ENCODE measurements at regions not wholly inside any gene's neighbourhood (a gene's known extent, or its start where the extent isn't known, plus 50 kb on each side); places are given as distances from the start of the nearest gene placed in this dataset.

DNA sequence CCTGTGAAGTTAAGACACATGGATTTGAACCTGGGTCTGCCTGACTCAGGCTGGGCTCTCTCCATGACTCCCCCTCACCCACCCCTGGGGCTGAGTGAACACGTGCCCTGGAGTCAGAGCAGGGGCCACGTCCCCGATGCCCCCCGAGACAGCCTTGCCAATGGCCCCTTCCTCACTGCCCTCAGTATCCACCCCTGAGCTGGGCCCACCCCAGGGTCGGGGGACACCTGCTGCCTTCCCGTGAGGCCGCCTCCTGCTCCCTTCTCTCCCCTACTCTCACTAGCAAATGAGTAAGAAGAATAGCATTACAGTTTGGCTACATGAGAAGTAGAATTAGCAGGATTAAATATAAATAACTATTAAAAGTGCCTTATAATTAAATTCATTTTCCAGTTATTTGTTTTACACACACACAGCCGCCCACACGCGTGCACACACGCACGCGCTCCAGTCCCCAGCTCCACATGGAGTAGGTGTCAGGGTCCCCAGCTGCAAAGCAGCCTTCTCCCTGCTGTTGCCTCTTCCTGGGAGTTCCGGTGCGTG is 117.4 kb upstream of the LINGO1 start:
- Histone ChIP-seq H3K4me3 (ENCODE audit: low read length) (no peak overlapping the region), H3K27me3 (ENCODE audit: control insufficient read depth, insufficient read depth, low read length) (peaks cover 2% of the 10 kb centered on the region; the same call in 1 of the 2 replicates), H3K27ac (ENCODE audit: low read length) (no peak overlapping the region), H3K9me3 (ENCODE audit: control insufficient read depth, insufficient read depth, low read length) (no peaks in the 10 kb centered on the region), H3K36me3 (ENCODE audit: control insufficient read depth, insufficient read depth, low read length) (no peaks in the 10 kb centered on the region), H3K4me1 (ENCODE audit: control insufficient read depth, insufficient read depth, low read length) (peaks cover 11% of the 10 kb centered on the region)
- DNase-seq (ENCODE audit: low read depth, low spot score) = no peak
- no CpG with 5 or more reads among the region's 15 CpGs for WGBS (ENCODE audit: insufficient coverage, insufficient read length)

DNA sequence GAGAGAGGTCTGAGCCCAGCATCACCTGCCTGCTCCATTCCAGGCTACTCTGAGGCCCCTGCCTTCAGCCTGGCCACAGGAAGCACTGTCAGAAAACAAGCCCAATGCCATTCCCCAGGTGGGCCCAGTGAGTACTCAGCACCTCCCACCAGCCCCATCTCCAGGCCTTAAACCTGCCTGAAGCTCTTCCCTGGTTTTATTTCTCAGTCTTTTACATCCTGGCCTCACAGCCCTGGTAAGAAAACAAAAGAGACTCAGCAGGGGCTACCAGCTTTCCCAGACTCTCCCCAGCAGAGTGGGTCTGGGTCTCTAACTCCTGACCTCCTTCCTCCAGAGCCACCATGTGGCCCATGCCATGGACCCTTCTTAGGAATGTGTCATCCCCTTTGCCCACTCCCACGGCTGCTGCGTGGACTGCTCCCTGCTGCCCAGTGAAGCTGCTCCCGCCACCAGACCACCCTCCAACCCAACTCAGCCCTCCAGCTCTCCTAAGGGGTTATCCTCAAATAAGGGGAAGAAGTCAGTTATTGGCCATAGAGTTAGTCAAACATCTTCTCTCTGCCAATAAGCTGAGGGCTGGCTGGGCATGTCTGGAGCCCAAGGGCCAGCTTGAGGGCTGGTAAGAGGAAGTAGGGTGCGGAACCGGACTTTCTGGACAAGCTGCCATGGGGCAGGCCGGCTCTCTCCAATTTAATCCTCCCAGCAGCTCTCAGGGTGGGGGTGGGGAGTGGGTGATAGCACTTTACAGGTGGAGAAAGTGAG is 116.7 kb upstream of the LINGO1 start:
- Histone ChIP-seq H3K9me3 (ENCODE audit: control insufficient read depth, insufficient read depth, low read length) (no peaks in the 10 kb centered on the region), H3K27me3 (ENCODE audit: control insufficient read depth, insufficient read depth, low read length) (peaks cover 2% of the 10 kb centered on the region; the same call in 1 of the 2 replicates), H3K4me3 (ENCODE audit: low read length) (no peak overlapping the region), H3K27ac (ENCODE audit: low read length) (no peak overlapping the region), H3K36me3 (ENCODE audit: control insufficient read depth, insufficient read depth, low read length) (no peaks in the 10 kb centered on the region), H3K4me1 (ENCODE audit: control insufficient read depth, insufficient read depth, low read length) (peaks cover 11% of the 10 kb centered on the region)
- WGBS (ENCODE audit: insufficient coverage, insufficient read length) = no CpG with 5 or more reads among the region's 6 CpGs
- no peak for DNase-seq (ENCODE audit: low read depth, low spot score)

DNA sequence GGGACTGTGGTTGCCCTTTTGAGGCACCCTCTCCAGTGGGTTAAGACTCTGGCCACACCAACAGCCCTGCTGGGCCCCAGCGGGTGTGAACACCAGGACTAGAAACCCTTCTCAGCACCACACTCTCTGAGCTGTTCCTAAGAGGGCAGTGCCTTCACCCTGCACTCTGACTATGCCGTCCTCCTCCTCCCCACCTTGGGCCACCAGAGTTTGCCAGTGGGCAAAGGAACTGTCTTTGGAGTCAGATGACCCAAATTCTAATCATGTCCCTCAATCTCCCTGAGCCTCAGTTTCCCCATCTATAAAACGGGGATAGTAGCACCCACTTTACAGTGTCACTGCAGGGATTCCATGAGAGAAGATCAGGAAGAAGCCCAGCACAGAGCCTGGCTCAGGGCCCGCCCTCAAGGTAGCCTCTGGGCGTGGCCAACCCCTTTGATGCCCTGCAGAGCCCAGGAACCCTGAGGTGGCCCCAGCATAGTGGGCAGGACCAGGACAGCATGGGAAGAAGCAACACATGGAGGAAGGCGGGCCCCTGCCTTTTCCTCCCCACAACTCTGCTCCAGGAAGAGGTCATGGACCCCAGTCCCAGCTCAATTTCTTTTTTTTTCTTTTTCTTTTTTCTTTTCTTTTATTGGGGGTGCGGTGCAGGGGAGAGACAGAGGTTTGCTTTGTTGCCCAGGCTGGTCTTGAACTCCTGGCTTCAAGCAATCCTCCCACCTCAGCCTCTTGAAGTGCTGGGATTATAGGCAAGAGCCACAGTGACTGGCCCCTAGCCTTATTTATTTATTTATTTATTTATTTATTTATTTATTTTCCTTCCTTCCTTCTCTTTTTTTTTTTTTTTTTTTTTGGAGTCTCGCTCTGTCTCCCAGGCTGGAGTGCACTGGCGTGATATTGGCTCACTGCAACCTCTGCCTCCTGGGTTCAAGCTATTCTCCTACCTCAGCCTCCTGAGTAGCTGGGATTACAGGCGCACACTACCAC is 115.7 kb upstream of the LINGO1 start:
- no peak overlapping the region for H3K4me3 ChIP-seq (ENCODE audit: low read length)
- no CpG with 5 or more reads among the region's 10 CpGs for WGBS (ENCODE audit: insufficient coverage, insufficient read length)
- peaks cover 2% of the 10 kb centered on the region; the same call in 1 of the 2 replicates for H3K27me3 ChIP-seq (ENCODE audit: control insufficient read depth, insufficient read depth, low read length)
- no peaks in the 10 kb centered on the region for H3K9me3 ChIP-seq (ENCODE audit: control insufficient read depth, insufficient read depth, low read length)
- no peak overlapping the region for H3K27ac ChIP-seq (ENCODE audit: low read length)
- no peaks in the 10 kb centered on the region for H3K36me3 ChIP-seq (ENCODE audit: control insufficient read depth, insufficient read depth, low read length)
- no peak for DNase-seq (ENCODE audit: low read depth, low spot score)
- peaks cover 11% of the 10 kb centered on the region for H3K4me1 ChIP-seq (ENCODE audit: control insufficient read depth, insufficient read depth, low read length)

DNA sequence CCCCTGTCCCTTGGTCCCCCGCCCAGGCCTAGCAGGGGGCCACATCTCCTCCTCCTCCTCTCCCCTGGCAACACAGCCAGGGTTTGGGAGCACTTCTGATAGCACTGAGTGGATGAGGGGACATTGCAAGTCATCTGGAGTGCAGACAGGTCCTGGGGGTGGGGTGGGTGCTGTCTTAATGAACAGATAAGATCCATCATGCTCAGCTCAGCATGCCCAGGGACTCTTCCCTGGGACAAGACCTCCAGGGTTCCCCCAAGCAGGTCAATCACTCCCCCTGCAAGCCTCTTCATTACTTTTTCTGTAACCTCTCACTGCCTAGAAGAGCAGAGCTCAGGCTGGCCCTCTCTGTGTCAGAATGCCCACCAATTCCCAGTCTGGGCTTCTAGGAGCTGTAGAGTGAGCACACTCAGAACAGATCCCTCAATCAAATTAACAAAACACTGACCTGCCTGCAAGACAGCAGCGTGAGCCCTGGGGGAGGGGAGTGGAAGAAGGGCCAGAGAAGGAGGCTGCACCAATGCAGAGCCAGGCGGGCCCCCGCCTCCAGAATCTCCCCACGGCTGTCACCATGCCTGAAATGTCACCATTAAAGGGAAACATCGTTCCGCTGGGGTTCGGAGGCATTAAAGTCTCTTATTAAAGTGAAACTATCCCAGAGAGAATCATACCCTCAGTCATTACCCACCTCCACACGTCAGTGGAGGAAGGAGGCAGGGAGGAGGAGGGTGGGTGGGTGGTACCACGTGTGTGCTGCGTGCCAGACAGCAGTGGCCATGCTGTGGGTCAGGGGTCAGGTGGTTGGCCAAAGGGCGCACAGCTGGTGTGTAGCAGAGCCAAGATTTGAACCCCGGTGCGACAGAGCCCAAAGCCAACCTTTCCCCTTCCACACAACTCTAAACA is 114.7 kb upstream of the LINGO1 start:
- H3K27me3 ChIP-seq (ENCODE audit: control insufficient read depth, insufficient read depth, low read length) = peaks cover 2% of the 10 kb centered on the region; the same call in 1 of the 2 replicates
- WGBS (ENCODE audit: insufficient coverage, insufficient read length) = no CpG with 5 or more reads among the region's 14 CpGs
- H3K27ac ChIP-seq (ENCODE audit: low read length) = no peak overlapping the region
- no peaks in the 10 kb centered on the region for H3K36me3 ChIP-seq (ENCODE audit: control insufficient read depth, insufficient read depth, low read length)
- H3K9me3 ChIP-seq (ENCODE audit: control insufficient read depth, insufficient read depth, low read length) = no peaks in the 10 kb centered on the region
- H3K4me1 ChIP-seq (ENCODE audit: control insufficient read depth, insufficient read depth, low read length) = peaks cover 11% of the 10 kb centered on the region
- no peak overlapping the region for H3K4me3 ChIP-seq (ENCODE audit: low read length)
- no peak for DNase-seq (ENCODE audit: low read depth, low spot score)

- H3K27ac ChIP-seq (ENCODE audit: low read length) = no peak overlapping the region
- WGBS (ENCODE audit: insufficient coverage, insufficient read length) = no CpG with 5 or more reads among the region's 6 CpGs
These were observed 113.8 kb upstream of the LINGO1 start for GRCh38 chr15:77746254-77747174.

GRCh38 chr15:77744398-77744797 is 111.7 kb upstream of the LINGO1 start:
- peaks cover 16% of the 10 kb centered on the region for H3K4me1 ChIP-seq (ENCODE audit: control insufficient read depth, insufficient read depth, low read length)
- no peaks in the 10 kb centered on the region for H3K36me3 ChIP-seq (ENCODE audit: control insufficient read depth, insufficient read depth, low read length)
- no CpG with 5 or more reads among the region's 6 CpGs for WGBS (ENCODE audit: insufficient coverage, insufficient read length)
- no peaks in the 10 kb centered on the region for H3K9me3 ChIP-seq (ENCODE audit: control insufficient read depth, insufficient read depth, low read length)
- no peak overlapping the region for H3K27ac ChIP-seq (ENCODE audit: low read length)
- no peak for DNase-seq (ENCODE audit: low read depth, low spot score)
- H3K27me3 ChIP-seq (ENCODE audit: control insufficient read depth, insufficient read depth, low read length) = no peaks in the 10 kb centered on the region
- H3K4me3 ChIP-seq (ENCODE audit: low read length) = no peak overlapping the region

More at GRCh38 chr15:77746254-77747174, 113.8 kb upstream of the LINGO1 start:
- peaks cover 2% of the 10 kb centered on the region; the same call in 1 of the 2 replicates for H3K27me3 ChIP-seq (ENCODE audit: control insufficient read depth, insufficient read depth, low read length)
- H3K4me3 ChIP-seq (ENCODE audit: low read length) = no peak overlapping the region
- H3K4me1 ChIP-seq (ENCODE audit: control insufficient read depth, insufficient read depth, low read length) = peaks cover 11% of the 10 kb centered on the region
- no peaks in the 10 kb centered on the region for H3K9me3 ChIP-seq (ENCODE audit: control insufficient read depth, insufficient read depth, low read length)
- no peaks in the 10 kb centered on the region for H3K36me3 ChIP-seq (ENCODE audit: control insufficient read depth, insufficient read depth, low read length)
- no peak for DNase-seq (ENCODE audit: low read depth, low spot score)

GRCh38 chr15:77742570-77742969 is 109.9 kb upstream of the LINGO1 start:
- DNase-seq (ENCODE audit: low read depth, low spot score) = no peak
- Histone ChIP-seq H3K27me3 (ENCODE audit: control insufficient read depth, insufficient read depth, low read length) (no peaks in the 10 kb centered on the region), H3K9me3 (ENCODE audit: control insufficient read depth, insufficient read depth, low read length) (no peaks in the 10 kb centered on the region), H3K4me1 (ENCODE audit: control insufficient read depth, insufficient read depth, low read length) (peaks cover 15% of the 10 kb centered on the region), H3K36me3 (ENCODE audit: control insufficient read depth, insufficient read depth, low read length) (no peaks in the 10 kb centered on the region), H3K4me3 (ENCODE audit: low read length) (no peak overlapping the region), H3K27ac (ENCODE audit: low read length) (no peak overlapping the region)
- WGBS (ENCODE audit: insufficient coverage, insufficient read length) = no CpG with 5 or more reads among the region's 4 CpGs

- H3K9me3 ChIP-seq (ENCODE audit: control insufficient read depth, insufficient read depth, low read length) = no peaks in the 10 kb centered on the region
- no peak overlapping the region for H3K4me3 ChIP-seq (ENCODE audit: low read length)
- WGBS (ENCODE audit: insufficient coverage, insufficient read length) = no CpG with 5 or more reads among the region's 5 CpGs
These were observed 109.4 kb upstream of the LINGO1 start for GRCh38 chr15:77742127-77742526.

GRCh38 chr15:77741106-77741505 is 108.4 kb upstream of the LINGO1 start:
- H3K4me1 ChIP-seq (ENCODE audit: control insufficient read depth, insufficient read depth, low read length) = peaks cover 10% of the 10 kb centered on the region
- H3K4me3 ChIP-seq (ENCODE audit: low read length) = no peak overlapping the region
- no peak overlapping the region for H3K27ac ChIP-seq (ENCODE audit: low read length)
- no peak for DNase-seq (ENCODE audit: low read depth, low spot score)
- no peaks in the 10 kb centered on the region for H3K9me3 ChIP-seq (ENCODE audit: control insufficient read depth, insufficient read depth, low read length)
- H3K27me3 ChIP-seq (ENCODE audit: control insufficient read depth, insufficient read depth, low read length) = no peaks in the 10 kb centered on the region
- no CpG with 5 or more reads among the region's 3 CpGs for WGBS (ENCODE audit: insufficient coverage, insufficient read length)
- H3K36me3 ChIP-seq (ENCODE audit: control insufficient read depth, insufficient read depth, low read length) = no peaks in the 10 kb centered on the region

More at GRCh38 chr15:77742127-77742526, 109.4 kb upstream of the LINGO1 start:
- Histone ChIP-seq H3K27me3 (ENCODE audit: control insufficient read depth, insufficient read depth, low read length) (no peaks in the 10 kb centered on the region), H3K36me3 (ENCODE audit: control insufficient read depth, insufficient read depth, low read length) (no peaks in the 10 kb centered on the region), H3K4me1 (ENCODE audit: control insufficient read depth, insufficient read depth, low read length) (peaks cover 15% of the 10 kb centered on the region), H3K27ac (ENCODE audit: low read length) (no peak overlapping the region)
- no peak for DNase-seq (ENCODE audit: low read depth, low spot score)

Measured in iPS DF 6.9 (cell line).